Left renal cortex interstitium (tissue), 4 donors: ENCODE measurements at regions not wholly inside any gene's neighbourhood (a gene's known extent, or its start where the extent isn't known, plus 50 kb on each side); places are given as distances from the start of the nearest gene placed in this dataset.

Experiments
- DNase-seq, 4 donors: peaks; one replicate each; pipeline ENCODE4 v3.0.0-alpha.2; 2013; ENCODE audit warnings: low read depth in 4 of 4, low spot score in 2 of 4, missing footprints in 1 of 4

GRCh38 chr14:76950055-76951020, 78.2 kb downstream of the IRF2BPL start:
- no peak for DNase-seq

GRCh38 chr14:76948976-76949375, 79.5 kb downstream of the IRF2BPL start:
- no peak for DNase-seq

- DNase-seq = no peak
Measured at GRCh38 chr14:76948213-76948947, 80.1 kb downstream of the IRF2BPL start.

- no peak for DNase-seq
Measured at GRCh38 chr14:76947838-76948184, 80.7 kb downstream of the IRF2BPL start.

- DNase-seq = peak in 1 of 4 donors; percentile 93
Measured at GRCh38 chr14:76947078-76947837, 81.2 kb downstream of the IRF2BPL start.

GRCh38 chr14:76946753-76947077, 81.8 kb downstream of the IRF2BPL start:
- no peak for DNase-seq

- no peak for DNase-seq
Measured at GRCh38 chr14:76943072-76943471, 85.4 kb downstream of the IRF2BPL start.

GRCh38 chr14:76941946-76942805, 86.3 kb downstream of the IRF2BPL start:
- DNase-seq = no peak

GRCh38 chr14:76941544-76941943, 87.0 kb downstream of the IRF2BPL start:
- no peak for DNase-seq

GRCh38 chr14:76940021-76940760, 88.3 kb downstream of the IRF2BPL start:
- DNase-seq = no peak

- DNase-seq = no peak
Measured at GRCh38 chr14:76939015-76939742, 89.3 kb downstream of the IRF2BPL start.

- no peak for DNase-seq
Measured at GRCh38 chr14:76938092-76938500, 90.4 kb downstream of the IRF2BPL start.

GRCh38 chr14:76937181-76938091, 91.1 kb downstream of the IRF2BPL start:
- DNase-seq = peak in 1 of 4 donors; percentile 79

GRCh38 chr14:76936483-76936882, 92.0 kb downstream of the IRF2BPL start:
- DNase-seq = no peak

- no peak for DNase-seq
Measured at GRCh38 chr14:76933515-76933914, 95.0 kb downstream of the IRF2BPL start.

- no peak for DNase-seq
Measured at GRCh38 chr14:76931631-76932402, 96.7 kb downstream of the IRF2BPL start.

- DNase-seq = no peak
Measured at GRCh38 chr14:76930549-76930948, 98.0 kb downstream of the IRF2BPL start.
